Activated CD4-positive, alpha-beta T cell treated with anti-CD3 and anti-CD28 coated beads, Interleukin-2, Interleukin-4, amounts not matched to agents 100 ng/mL and 50 ng/mL, durations not matched to agents 16 hours and 8 hours (primary cell): ENCODE measurements at regions not wholly inside any gene's neighbourhood (a gene's known extent, or its start where the extent isn't known, plus 50 kb on each side); places are given as distances from the start of the nearest gene placed in this dataset.

Source experiments
- DNase-seq: peaks from one replicate; pipeline ENCODE4 v3.0.0-alpha.2; 2020; ENCODE audit warnings: low spot score

GRCh38 chr5:123763201-123763600 lies 251.2 kb downstream of the CSNK1G3 start:
- no peak for DNase-seq

- no peak for DNase-seq
Observed at GRCh38 chr5:123756816-123757215, 244.8 kb downstream of the CSNK1G3 start.

- no peak for DNase-seq
Observed at GRCh38 chr5:123756318-123756665, 244.3 kb downstream of the CSNK1G3 start.

- DNase-seq: no peak
Observed at GRCh38 chr5:123755653-123756317, 243.8 kb downstream of the CSNK1G3 start.

GRCh38 chr5:123754908-123755307 lies 242.9 kb downstream of the CSNK1G3 start:
- DNase-seq: no peak

GRCh38 chr5:123753937-123754891 lies 242.2 kb downstream of the CSNK1G3 start:
- DNase-seq: no peak

- no peak for DNase-seq
Observed at GRCh38 chr5:123753180-123753936, 241.4 kb downstream of the CSNK1G3 start.

- DNase-seq: no peak
Observed at GRCh38 chr5:123752552-123753179, 240.7 kb downstream of the CSNK1G3 start.

GRCh38 chr5:123751670-123752069 lies 239.7 kb downstream of the CSNK1G3 start:
- DNase-seq: no peak

- DNase-seq: no peak
Observed at GRCh38 chr5:123748239-123748638, 236.3 kb downstream of the CSNK1G3 start.

GRCh38 chr5:123746683-123747360 lies 234.8 kb downstream of the CSNK1G3 start:
- no peak for DNase-seq

- DNase-seq: no peak
Observed at GRCh38 chr5:123743990-123744583, 232.1 kb downstream of the CSNK1G3 start.

- no peak for DNase-seq
Observed at GRCh38 chr5:123735384-123735783, 223.4 kb downstream of the CSNK1G3 start.

GRCh38 chr5:123732257-123732656 lies 220.3 kb downstream of the CSNK1G3 start:
- DNase-seq: no peak

GRCh38 chr5:123722451-123722850 lies 210.5 kb downstream of the CSNK1G3 start:
- DNase-seq: no peak

- DNase-seq: no peak
Observed at GRCh38 chr5:123721675-123722276, 209.8 kb downstream of the CSNK1G3 start.

GRCh38 chr5:123720955-123721354 lies 209.0 kb downstream of the CSNK1G3 start:
- DNase-seq: no peak

- no peak for DNase-seq
Observed at GRCh38 chr5:123720339-123720738, 208.4 kb downstream of the CSNK1G3 start.

- DNase-seq: no peak
Observed at GRCh38 chr5:123719004-123719403, 207.0 kb downstream of the CSNK1G3 start.

- DNase-seq: no peak
Observed at GRCh38 chr5:123718238-123718637, 206.3 kb downstream of the CSNK1G3 start.

GRCh38 chr5:123717139-123717538 lies 205.2 kb downstream of the CSNK1G3 start:
- DNase-seq: no peak
